HepG2 (cell line): ENCODE measurements at regions not wholly inside any gene's neighbourhood (a gene's known extent, or its start where the extent isn't known, plus 50 kb on each side); places are given as distances from the start of the nearest gene placed in this dataset.

Experiments
- CBX1 ChIP-seq: IDR thresholded peaks from one replicate; pipeline ENCODE4 v1.6.1; 2016; ENCODE audit warnings: antibody characterized with exemption, low read depth
- CREB3 ChIP-seq: sonication (generic); formaldehyde crosslinking; IDR thresholded peaks from 2 replicates; pipeline ENCODE4 v1.5.0; 2020; ENCODE audit warnings: missing genetic modification reagents
- HDAC1 ChIP-seq: sonication (generic); formaldehyde crosslinking; IDR thresholded peaks from 2 replicates; pipeline ENCODE4 v1.5.1; 2020; ENCODE audit warnings: mild to moderate bottlenecking, missing genetic modification reagents
- HOXA3 ChIP-seq: sonication (generic); formaldehyde crosslinking; IDR thresholded peaks from 2 replicates; pipeline ENCODE4 v1.5.0; 2020; ENCODE audit warnings: missing genetic modification reagents
- NR1H2 ChIP-seq: sonication (generic); formaldehyde crosslinking; IDR thresholded peaks from 2 replicates; pipeline ENCODE4 v1.8.1; 2022; ENCODE audit warnings: low read depth, missing genetic modification reagents, borderline replicate concordance
- THAP11 ChIP-seq: IDR thresholded peaks from 2 replicates; pipeline ENCODE4 v1.6.1; 2016; ENCODE audit warnings: missing biosample characterization, missing genetic modification reagents
- ZNF256 ChIP-seq: sonication (generic); formaldehyde crosslinking; conservative IDR thresholded peaks from 2 replicates; pipeline ENCODE4 v1.4.0; 2020; ENCODE audit warnings: missing genetic modification reagents
- ZNF558 ChIP-seq: sonication (generic); formaldehyde crosslinking; IDR thresholded peaks from 2 replicates; pipeline ENCODE4 v1.9.0; 2022; ENCODE audit warnings: mild to moderate bottlenecking, missing genetic modification reagents, borderline replicate concordance
- ZNF770 ChIP-seq: sonication (generic); formaldehyde crosslinking; IDR thresholded peaks from 2 replicates; pipeline ENCODE4 v1.5.0; 2020; ENCODE audit warnings: mild to moderate bottlenecking, missing genetic modification reagents
- ZSCAN30 ChIP-seq: sonication (generic); formaldehyde crosslinking; IDR thresholded peaks from 2 replicates; pipeline ENCODE4 v1.5.0; 2020; ENCODE audit warnings: mild to moderate bottlenecking, missing genetic modification reagents
- TF ChIP-seq, protein P1 (sequence below): sonication (generic); formaldehyde crosslinking; IDR thresholded peaks from 2 replicates; pipeline ENCODE4 v1.5.0; 2020; ENCODE audit warnings: mild to moderate bottlenecking, missing genetic modification reagents, moderate library complexity
- TF ChIP-seq, protein P2 (sequence below): sonication (generic); formaldehyde crosslinking; IDR thresholded peaks from 2 replicates; pipeline ENCODE4 v1.4.0; 2020; ENCODE audit warnings: low read depth, mild to moderate bottlenecking, missing genetic modification reagents
- TF ChIP-seq, protein P3 (sequence below): sonication (generic); formaldehyde crosslinking; IDR thresholded peaks from 2 replicates; pipeline ENCODE4 v1.4.0; 2020; ENCODE audit warnings: missing genetic modification reagents
- TF ChIP-seq, protein P4 (sequence below): sonication (generic); formaldehyde crosslinking; IDR thresholded peaks from 2 replicates; pipeline ENCODE4 v1.8.0; 2022; ENCODE audit warnings: mild to moderate bottlenecking, missing genetic modification reagents, moderate library complexity
- TF ChIP-seq, protein P5 (sequence below): IDR thresholded peaks from 2 replicates; pipeline ENCODE4 v1.6.1; 2016; ENCODE audit warnings: low read depth

GRCh38 chr13:50123862-50124535, 108.8 kb downstream of the KCNRG start (continued):
- TF ChIP-seq ZSCAN30 (CRISPR knock-in tag) (no peak), ZNF558 (CRISPR knock-in tag) (peak; percentile 91; the same call in 1 of the 2 replicates), HOXA3 (CRISPR knock-in tag) (peak; percentile 61; the same call in 1 of the 2 replicates), ZNF256 (CRISPR knock-in tag) (0 out of 2 replicates have a peak, but pooled peaks have one; percentile 18), HDAC1 (CRISPR knock-in tag) (peak; percentile 48), NR1H2 (no peak), ZNF770 (CRISPR knock-in tag) (peak; percentile 7; the same call in 1 of the 2 replicates), THAP11 (CRISPR knock-in tag) (peak; percentile 67), CREB3 (CRISPR knock-in tag) (peak; percentile 77), CBX1 (peak; percentile 20)
- TF ChIP-seq, protein P1, sequence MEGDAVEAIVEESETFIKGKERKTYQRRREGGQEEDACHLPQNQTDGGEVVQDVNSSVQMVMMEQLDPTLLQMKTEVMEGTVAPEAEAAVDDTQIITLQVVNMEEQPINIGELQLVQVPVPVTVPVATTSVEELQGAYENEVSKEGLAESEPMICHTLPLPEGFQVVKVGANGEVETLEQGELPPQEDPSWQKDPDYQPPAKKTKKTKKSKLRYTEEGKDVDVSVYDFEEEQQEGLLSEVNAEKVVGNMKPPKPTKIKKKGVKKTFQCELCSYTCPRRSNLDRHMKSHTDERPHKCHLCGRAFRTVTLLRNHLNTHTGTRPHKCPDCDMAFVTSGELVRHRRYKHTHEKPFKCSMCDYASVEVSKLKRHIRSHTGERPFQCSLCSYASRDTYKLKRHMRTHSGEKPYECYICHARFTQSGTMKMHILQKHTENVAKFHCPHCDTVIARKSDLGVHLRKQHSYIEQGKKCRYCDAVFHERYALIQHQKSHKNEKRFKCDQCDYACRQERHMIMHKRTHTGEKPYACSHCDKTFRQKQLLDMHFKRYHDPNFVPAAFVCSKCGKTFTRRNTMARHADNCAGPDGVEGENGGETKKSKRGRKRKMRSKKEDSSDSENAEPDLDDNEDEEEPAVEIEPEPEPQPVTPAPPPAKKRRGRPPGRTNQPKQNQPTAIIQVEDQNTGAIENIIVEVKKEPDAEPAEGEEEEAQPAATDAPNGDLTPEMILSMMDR, result peak; percentile 40
- TF ChIP-seq, protein P2, sequence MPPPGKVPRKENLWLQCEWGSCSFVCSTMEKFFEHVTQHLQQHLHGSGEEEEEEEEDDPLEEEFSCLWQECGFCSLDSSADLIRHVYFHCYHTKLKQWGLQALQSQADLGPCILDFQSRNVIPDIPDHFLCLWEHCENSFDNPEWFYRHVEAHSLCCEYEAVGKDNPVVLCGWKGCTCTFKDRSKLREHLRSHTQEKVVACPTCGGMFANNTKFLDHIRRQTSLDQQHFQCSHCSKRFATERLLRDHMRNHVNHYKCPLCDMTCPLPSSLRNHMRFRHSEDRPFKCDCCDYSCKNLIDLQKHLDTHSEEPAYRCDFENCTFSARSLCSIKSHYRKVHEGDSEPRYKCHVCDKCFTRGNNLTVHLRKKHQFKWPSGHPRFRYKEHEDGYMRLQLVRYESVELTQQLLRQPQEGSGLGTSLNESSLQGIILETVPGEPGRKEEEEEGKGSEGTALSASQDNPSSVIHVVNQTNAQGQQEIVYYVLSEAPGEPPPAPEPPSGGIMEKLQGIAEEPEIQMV, result peak; percentile 86
- TF ChIP-seq, protein P3, sequence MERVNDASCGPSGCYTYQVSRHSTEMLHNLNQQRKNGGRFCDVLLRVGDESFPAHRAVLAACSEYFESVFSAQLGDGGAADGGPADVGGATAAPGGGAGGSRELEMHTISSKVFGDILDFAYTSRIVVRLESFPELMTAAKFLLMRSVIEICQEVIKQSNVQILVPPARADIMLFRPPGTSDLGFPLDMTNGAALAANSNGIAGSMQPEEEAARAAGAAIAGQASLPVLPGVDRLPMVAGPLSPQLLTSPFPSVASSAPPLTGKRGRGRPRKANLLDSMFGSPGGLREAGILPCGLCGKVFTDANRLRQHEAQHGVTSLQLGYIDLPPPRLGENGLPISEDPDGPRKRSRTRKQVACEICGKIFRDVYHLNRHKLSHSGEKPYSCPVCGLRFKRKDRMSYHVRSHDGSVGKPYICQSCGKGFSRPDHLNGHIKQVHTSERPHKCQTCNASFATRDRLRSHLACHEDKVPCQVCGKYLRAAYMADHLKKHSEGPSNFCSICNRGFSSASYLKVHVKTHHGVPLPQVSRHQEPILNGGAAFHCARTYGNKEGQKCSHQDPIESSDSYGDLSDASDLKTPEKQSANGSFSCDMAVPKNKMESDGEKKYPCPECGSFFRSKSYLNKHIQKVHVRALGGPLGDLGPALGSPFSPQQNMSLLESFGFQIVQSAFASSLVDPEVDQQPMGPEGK (CRISPR knock-in tag), result peak; percentile 100
- TF ChIP-seq, protein P4, sequence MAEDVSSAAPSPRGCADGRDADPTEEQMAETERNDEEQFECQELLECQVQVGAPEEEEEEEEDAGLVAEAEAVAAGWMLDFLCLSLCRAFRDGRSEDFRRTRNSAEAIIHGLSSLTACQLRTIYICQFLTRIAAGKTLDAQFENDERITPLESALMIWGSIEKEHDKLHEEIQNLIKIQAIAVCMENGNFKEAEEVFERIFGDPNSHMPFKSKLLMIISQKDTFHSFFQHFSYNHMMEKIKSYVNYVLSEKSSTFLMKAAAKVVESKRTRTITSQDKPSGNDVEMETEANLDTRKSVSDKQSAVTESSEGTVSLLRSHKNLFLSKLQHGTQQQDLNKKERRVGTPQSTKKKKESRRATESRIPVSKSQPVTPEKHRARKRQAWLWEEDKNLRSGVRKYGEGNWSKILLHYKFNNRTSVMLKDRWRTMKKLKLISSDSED, result 0 out of 2 replicates have a peak, but pooled peaks have one; percentile 17
- TF ChIP-seq, protein P5, sequence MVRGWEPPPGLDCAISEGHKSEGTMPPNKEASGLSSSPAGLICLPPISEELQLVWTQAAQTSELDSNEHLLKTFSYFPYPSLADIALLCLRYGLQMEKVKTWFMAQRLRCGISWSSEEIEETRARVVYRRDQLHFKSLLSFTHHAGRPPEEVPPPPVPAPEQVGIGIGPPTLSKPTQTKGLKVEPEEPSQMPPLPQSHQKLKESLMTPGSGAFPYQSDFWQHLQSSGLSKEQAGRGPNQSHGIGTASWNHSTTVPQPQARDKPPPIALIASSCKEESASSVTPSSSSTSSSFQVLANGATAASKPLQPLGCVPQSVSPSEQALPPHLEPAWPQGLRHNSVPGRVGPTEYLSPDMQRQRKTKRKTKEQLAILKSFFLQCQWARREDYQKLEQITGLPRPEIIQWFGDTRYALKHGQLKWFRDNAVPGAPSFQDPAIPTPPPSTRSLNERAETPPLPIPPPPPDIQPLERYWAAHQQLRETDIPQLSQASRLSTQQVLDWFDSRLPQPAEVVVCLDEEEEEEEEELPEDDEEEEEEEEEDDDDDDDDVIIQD (CRISPR knock-in tag), result no peak
